Effector CD8-positive, alpha-beta T cell (primary cell): ENCODE measurements at regions not wholly inside any gene's neighbourhood (a gene's known extent, or its start where the extent isn't known, plus 50 kb on each side); places are given as distances from the start of the nearest gene placed in this dataset.

Source experiments
- DNase-seq: peaks from one replicate; lab custom pipeline; 2025; lab: John Stamatoyannopoulos, UW

GRCh38 chr6:4189249-4189648 is 53.9 kb upstream of the ECI2 start:
- DNase-seq: no peak

DNA sequence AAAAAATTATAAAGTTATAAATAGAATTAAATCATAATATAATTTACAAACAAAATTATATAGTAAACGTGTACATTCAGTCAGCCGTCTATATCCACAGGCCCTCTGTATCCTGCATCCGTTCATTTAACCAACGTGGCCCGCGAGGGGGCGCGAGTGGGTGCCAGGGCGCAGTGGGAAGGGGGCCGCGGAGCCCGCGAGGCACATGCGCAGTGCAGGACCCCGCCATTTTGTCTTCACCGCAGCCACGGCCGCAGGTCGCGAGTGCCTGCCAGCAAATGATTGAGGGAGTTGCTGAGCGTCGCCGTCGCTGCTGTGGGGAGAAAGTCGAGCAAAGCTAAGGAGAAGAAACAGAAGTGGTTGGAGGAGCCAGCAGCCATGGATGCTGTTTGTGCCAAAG is 53.4 kb upstream of the ECI2 start:
- DNase-seq: no peak

DNA sequence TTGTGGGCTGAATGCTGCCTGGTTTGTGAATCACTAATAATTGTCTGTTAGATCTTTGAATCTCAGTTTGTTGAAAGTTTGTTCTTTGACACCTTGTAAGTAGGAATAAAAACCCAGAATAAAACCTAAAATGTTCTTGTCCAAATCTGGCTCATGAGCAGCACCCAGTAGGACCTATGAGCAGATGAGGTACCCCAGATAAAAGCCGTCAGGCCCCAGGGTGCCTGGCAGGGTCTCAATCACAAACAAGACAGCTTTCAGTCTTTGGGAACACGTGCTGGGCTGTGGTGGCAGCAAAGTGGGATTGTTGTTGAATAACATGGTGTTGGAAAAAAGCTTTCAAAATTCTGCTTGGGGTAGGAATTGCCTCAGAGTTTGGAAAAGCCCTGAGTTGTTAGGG is 52.1 kb upstream of the ECI2 start:
- no peak for DNase-seq

DNA sequence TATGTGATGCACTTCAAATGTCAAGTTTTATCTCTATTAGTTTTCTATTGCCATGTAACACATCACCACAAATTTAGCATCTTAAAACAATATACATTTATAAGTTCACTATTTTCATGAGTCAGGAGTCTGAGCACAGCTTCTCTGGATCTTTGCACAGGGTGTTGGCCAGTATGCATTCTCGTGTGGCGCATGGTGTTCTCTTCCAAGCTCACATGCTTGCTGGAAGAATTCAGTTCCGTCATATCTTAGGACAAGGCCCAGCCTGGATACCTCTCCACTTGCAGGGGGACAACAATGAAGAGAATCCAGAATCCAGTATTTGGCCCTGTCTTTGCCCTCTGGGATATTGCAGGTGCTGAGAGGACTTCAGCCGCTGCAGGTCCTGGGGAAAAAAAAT is 51.0 kb upstream of the ECI2 start:
- DNase-seq: no peak

DNA sequence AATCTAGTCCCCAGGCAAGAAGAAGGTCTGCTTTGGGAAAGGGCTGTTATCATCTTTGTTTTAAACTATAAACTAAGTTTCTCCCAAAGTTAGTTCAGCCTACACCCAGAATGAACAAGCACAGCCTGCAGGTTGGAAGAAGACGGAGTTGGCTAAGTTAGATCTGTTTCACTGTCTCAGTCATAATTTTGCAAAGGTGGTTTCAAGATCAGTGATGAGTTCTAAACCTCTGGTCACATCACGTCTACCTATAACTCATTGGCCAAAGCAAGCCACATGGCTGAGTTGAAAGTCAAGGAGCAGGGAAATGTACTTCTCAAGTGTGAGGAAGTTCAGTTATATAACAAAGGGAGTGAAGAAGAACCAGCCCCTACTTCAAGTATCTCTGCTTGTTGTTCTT is 50.5 kb upstream of the ECI2 start:
- DNase-seq: no peak

- DNase-seq: no peak
Observed at GRCh38 chr6:4185419-4185818, 50.0 kb upstream of the ECI2 start.
